Endodermal cell (in vitro differentiated cells): ENCODE measurements at regions not wholly inside any gene's neighbourhood (a gene's known extent, or its start where the extent isn't known, plus 50 kb on each side); places are given as distances from the start of the nearest gene placed in this dataset.

ENCODE experiments used
- DNase-seq: peaks from one replicate; pipeline ENCODE4 v3.0.0-alpha.2; 2017
- H3K27ac ChIP-seq: 2 replicates; pipeline ENCODE4 v1.5.1; 2013; ENCODE audit warnings: mild to moderate bottlenecking, low read depth, low read length, moderate library complexity
- H3K27me3 ChIP-seq: 2 replicates; pipeline ENCODE4 v1.6.1; 2013; ENCODE audit warnings: mild to moderate bottlenecking, low read length, moderate library complexity; ENCODE audit not compliant: insufficient read depth, control insufficient read depth, poor library complexity, severe bottlenecking
- H3K36me3 ChIP-seq: 2 replicates; pipeline ENCODE4 v1.7.0; 2013; ENCODE audit warnings: mild to moderate bottlenecking, low read length, moderate library complexity; ENCODE audit not compliant: control insufficient read depth, insufficient read depth
- H3K4me1 ChIP-seq: one replicate; pipeline ENCODE4 v1.7.0; 2013; ENCODE audit warnings: low read length; ENCODE audit not compliant: control insufficient read depth, insufficient read depth
- H3K4me3 ChIP-seq: 2 replicates; pipeline ENCODE4 v1.5.1; 2013; ENCODE audit warnings: mild to moderate bottlenecking, low read length, moderate library complexity
- H3K9ac ChIP-seq: 2 replicates; pipeline ENCODE4 v1.6.1; 2013; ENCODE audit warnings: mild to moderate bottlenecking, low read length, moderate library complexity; ENCODE audit not compliant: poor library complexity, severe bottlenecking; ENCODE audit errors: extremely low read depth
- H3K9me3 ChIP-seq: 2 replicates; pipeline ENCODE4 v1.6.1; 2013; ENCODE audit warnings: mild to moderate bottlenecking, low read length, moderate library complexity; ENCODE audit not compliant: control insufficient read depth
- H3K27ac Mint-ChIP-seq: 2 replicates; pipeline ENCODE4 v1.8.0; 2020; ENCODE audit warnings: mixed read lengths
- H3K27me3 Mint-ChIP-seq: 2 replicates; pipeline ENCODE4 v1.8.0; 2021; ENCODE audit warnings: mild to moderate bottlenecking, mixed read lengths; ENCODE audit not compliant: insufficient read depth
- H3K36me3 Mint-ChIP-seq: 2 replicates; pipeline ENCODE4 v1.8.0; 2020; ENCODE audit warnings: low read depth, mixed read lengths
- H3K4me1 Mint-ChIP-seq: 2 replicates; pipeline ENCODE4 v1.8.0; 2020; ENCODE audit warnings: mixed read lengths
- H3K4me3 Mint-ChIP-seq: 2 replicates; pipeline ENCODE4 v1.8.0; 2020; ENCODE audit warnings: mild to moderate bottlenecking, moderate library complexity, mixed read lengths
- H3K9me3 Mint-ChIP-seq: 2 replicates; pipeline ENCODE4 v1.8.0; 2020; ENCODE audit warnings: mild to moderate bottlenecking, mixed read lengths
- WGBS, 2 experiments: methylation state at CpG; one replicate each; pipeline versions ENCODE4 v1.1.5 to v1.1.7; 2013; ENCODE audit warnings: missing lambda C conversion rate in 2 of 2, mixed read lengths in 1 of 2; ENCODE audit not compliant: insufficient coverage in 1 of 2, insufficient read length in 1 of 2; 5-methylcytosine and 5-hydroxymethylcytosine counted together
- TF ChIP-seq, protein P1 (sequence below): fragments of 200-600 bp; sonication (generic); conservative IDR thresholded peaks from 2 replicates; pipeline ENCODE4 v1.5.0; 2021; ENCODE audit warnings: antibody characterized with exemption, mild to moderate bottlenecking

GRCh38 chr7:144937199-144937598 is 101.3 kb upstream of the TPK1 start:
- Mint-ChIP-seq H3K9me3 (no peaks in the 10 kb centered on the region), H3K36me3 (no peaks in the 10 kb centered on the region), H3K4me3 (no peak overlapping the region), H3K4me1 (peaks cover 16% of the 10 kb centered on the region), H3K27me3 (peaks cover 9% of the 10 kb centered on the region), H3K27ac (no peak overlapping the region)
- no peak overlapping the region for H3K9ac ChIP-seq
- WGBS, 2 experiments, result 41 to 100% methylated on average over 1 to 2 of the region's 2 CpGs
- H3K36me3 ChIP-seq, result no peaks in the 10 kb centered on the region
- H3K27ac ChIP-seq, result no peak overlapping the region
- no peaks in the 10 kb centered on the region for H3K9me3 ChIP-seq
- no peak overlapping the region for H3K4me3 ChIP-seq
- H3K27me3 ChIP-seq, result no peaks in the 10 kb centered on the region
- DNase-seq, result no peak
- TF ChIP-seq, protein P1, sequence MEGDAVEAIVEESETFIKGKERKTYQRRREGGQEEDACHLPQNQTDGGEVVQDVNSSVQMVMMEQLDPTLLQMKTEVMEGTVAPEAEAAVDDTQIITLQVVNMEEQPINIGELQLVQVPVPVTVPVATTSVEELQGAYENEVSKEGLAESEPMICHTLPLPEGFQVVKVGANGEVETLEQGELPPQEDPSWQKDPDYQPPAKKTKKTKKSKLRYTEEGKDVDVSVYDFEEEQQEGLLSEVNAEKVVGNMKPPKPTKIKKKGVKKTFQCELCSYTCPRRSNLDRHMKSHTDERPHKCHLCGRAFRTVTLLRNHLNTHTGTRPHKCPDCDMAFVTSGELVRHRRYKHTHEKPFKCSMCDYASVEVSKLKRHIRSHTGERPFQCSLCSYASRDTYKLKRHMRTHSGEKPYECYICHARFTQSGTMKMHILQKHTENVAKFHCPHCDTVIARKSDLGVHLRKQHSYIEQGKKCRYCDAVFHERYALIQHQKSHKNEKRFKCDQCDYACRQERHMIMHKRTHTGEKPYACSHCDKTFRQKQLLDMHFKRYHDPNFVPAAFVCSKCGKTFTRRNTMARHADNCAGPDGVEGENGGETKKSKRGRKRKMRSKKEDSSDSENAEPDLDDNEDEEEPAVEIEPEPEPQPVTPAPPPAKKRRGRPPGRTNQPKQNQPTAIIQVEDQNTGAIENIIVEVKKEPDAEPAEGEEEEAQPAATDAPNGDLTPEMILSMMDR, result no peak
- H3K4me1 ChIP-seq, result no peaks in the 10 kb centered on the region

DNA sequence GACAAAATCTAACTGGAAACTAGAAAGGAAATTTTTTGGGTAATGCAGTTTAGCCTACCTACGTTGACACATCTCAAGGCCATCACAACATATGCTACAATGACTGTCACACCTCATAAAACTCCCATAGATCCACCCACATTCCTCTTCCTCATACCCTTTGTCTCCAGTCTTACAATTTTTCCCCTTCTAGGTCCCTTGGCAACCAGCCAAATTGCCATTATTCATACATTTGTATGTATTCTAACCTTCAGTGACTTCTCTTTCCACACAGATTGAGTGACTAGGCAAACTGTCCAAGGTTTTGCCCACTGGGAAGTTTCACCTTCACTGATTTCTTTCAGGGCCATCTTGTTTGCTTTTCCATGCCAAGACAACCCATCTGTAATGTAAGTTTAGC is 100.5 kb upstream of the TPK1 start:
- Mint-ChIP-seq H3K36me3 (no peaks in the 10 kb centered on the region), H3K27me3 (peaks cover 9% of the 10 kb centered on the region), H3K4me3 (no peak overlapping the region), H3K9me3 (no peaks in the 10 kb centered on the region), H3K27ac (no peak overlapping the region), H3K4me1 (peaks cover 13% of the 10 kb centered on the region)
- Histone ChIP-seq H3K9ac (no peak overlapping the region), H3K9me3 (no peaks in the 10 kb centered on the region), H3K4me3 (no peak overlapping the region), H3K36me3 (no peaks in the 10 kb centered on the region), H3K27me3 (no peaks in the 10 kb centered on the region), H3K4me1 (no peaks in the 10 kb centered on the region), H3K27ac (no peak overlapping the region)
- 79% methylated on average over 1 of the region's 1 CpG; no CpG with 5 or more reads in 1 of the 2 experiments for WGBS, 2 experiments
- DNase-seq, result no peak
- TF ChIP-seq, protein P1, result no peak

DNA sequence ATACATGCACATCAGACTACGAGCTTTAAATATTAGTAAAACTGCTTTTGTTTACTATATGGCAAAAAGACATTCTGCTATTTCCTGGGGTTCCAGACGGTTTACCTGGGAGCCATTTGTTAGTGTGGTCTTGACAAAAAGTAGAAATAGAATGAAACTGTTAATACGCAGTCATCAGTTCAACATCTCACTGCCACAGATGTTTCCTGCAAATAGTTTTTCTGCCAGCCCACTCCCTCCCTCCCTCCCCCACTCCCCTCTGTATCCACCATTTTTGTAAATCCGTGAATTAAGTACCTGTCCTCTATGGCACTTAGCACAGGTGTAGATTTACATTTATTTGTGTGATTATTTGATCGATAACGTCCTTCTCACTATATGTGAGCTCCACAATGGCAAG is 74.6 kb upstream of the TPK1 start:
- Histone ChIP-seq H3K27me3 (no peaks in the 10 kb centered on the region), H3K9me3 (peaks cover 7% of the 10 kb centered on the region), H3K4me1 (peaks cover 5% of the 10 kb centered on the region), H3K36me3 (no peaks in the 10 kb centered on the region), H3K4me3 (peak overlapping the region; percentile 1), H3K9ac (no peak overlapping the region), H3K27ac (no peak overlapping the region)
- DNase-seq, result no peak
- TF ChIP-seq, protein P1, result no peak
- Mint-ChIP-seq H3K27ac (no peak overlapping the region), H3K4me1 (peaks cover 28% of the 10 kb centered on the region), H3K9me3 (peaks cover 2% of the 10 kb centered on the region), H3K4me3 (no peak overlapping the region), H3K27me3 (no peaks in the 10 kb centered on the region), H3K36me3 (no peaks in the 10 kb centered on the region)
- WGBS, 2 experiments, result 95 to 97% methylated on average over 2 to 6 of the region's 6 CpGs
